ENCODE measurements at regions not wholly inside any gene's neighbourhood (a gene's known extent, or its start where the extent isn't known, plus 50 kb on each side); places are given as distances from the start of the nearest gene placed in this dataset.
A peak's percentile ranks its signal among the peaks of the same experiment; 100 is the strongest.

- intact Hi-C loops (cut with DNase I), result no loop called here
- Histone ChIP-seq H3K4me3 (no peak overlapping the region), H3K9me3 (no peaks in the 10 kb centered on the region), H3K27me3 (no peaks in the 10 kb centered on the region), H3K4me1 (no peaks in the 10 kb centered on the region), H3K36me3 (no peaks in the 10 kb centered on the region), H3K27ac (no peak overlapping the region)
- TF ChIP-seq, protein P1, sequence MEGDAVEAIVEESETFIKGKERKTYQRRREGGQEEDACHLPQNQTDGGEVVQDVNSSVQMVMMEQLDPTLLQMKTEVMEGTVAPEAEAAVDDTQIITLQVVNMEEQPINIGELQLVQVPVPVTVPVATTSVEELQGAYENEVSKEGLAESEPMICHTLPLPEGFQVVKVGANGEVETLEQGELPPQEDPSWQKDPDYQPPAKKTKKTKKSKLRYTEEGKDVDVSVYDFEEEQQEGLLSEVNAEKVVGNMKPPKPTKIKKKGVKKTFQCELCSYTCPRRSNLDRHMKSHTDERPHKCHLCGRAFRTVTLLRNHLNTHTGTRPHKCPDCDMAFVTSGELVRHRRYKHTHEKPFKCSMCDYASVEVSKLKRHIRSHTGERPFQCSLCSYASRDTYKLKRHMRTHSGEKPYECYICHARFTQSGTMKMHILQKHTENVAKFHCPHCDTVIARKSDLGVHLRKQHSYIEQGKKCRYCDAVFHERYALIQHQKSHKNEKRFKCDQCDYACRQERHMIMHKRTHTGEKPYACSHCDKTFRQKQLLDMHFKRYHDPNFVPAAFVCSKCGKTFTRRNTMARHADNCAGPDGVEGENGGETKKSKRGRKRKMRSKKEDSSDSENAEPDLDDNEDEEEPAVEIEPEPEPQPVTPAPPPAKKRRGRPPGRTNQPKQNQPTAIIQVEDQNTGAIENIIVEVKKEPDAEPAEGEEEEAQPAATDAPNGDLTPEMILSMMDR (IDR thresholded peaks at IDR 0.05), result no peak
- DNase-seq (no peak), ATAC-seq (no peak)
Measured at GRCh38 chr3:31449318-31449717, 83.4 kb upstream of the STT3B start.

GRCh38 chr3:31450345-31450744, 82.4 kb upstream of the STT3B start:
- intact Hi-C loops (cut with DNase I), result no loop called here
- Histone ChIP-seq H3K4me1 (no peaks in the 10 kb centered on the region), H3K9me3 (no peaks in the 10 kb centered on the region), H3K36me3 (no peaks in the 10 kb centered on the region), H3K27me3 (no peaks in the 10 kb centered on the region), H3K27ac (no peak overlapping the region), H3K4me3 (no peak overlapping the region)
- no peak for ATAC-seq
- TF ChIP-seq, protein P1 (IDR thresholded peaks at IDR 0.05), result no peak
- DNase-seq, result no peak

GRCh38 chr3:31452495-31453106, 80.1 kb upstream of the STT3B start:
- DNase-seq, result no peak

DNA sequence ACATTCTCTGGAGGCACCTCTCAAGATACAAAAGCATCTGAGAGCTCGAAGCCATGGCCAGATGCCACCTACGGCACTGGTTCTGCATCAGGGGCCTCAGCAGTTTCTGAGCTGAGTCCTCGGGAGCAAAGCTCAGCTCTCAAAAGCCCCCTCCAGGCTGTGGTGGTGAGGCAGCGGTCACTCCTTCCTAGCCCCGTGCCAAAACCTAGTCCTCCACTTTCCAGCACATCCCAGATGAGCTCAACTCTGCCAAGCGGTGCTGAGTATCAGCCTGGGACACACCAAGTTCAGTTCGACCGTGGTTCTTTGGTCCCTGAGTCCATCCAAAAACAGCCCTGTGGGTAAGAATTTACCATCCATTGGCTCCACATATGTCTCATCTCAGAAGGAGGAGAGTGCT, 79.3 kb upstream of the STT3B start:
- DNase-seq, result no peak
- Histone ChIP-seq H3K27ac (no peak overlapping the region), H3K36me3 (no peaks in the 10 kb centered on the region), H3K9me3 (no peaks in the 10 kb centered on the region), H3K4me3 (no peak overlapping the region), H3K27me3 (no peaks in the 10 kb centered on the region), H3K4me1 (no peaks in the 10 kb centered on the region)
- intact Hi-C loops (cut with DNase I), result no loop called here
- TF ChIP-seq, protein P1 (IDR thresholded peaks at IDR 0.05), result no peak
- no peak for ATAC-seq

More at GRCh38 chr3:31452495-31453106, 80.1 kb upstream of the STT3B start:
- no peaks in the 10 kb centered on the region for H3K4me1 ChIP-seq
- H3K27me3 ChIP-seq, result no peaks in the 10 kb centered on the region
- no peaks in the 10 kb centered on the region for H3K36me3 ChIP-seq
- intact Hi-C loops (cut with DNase I), result no loop called here
- no peak for ATAC-seq
- TF ChIP-seq, protein P1 (IDR thresholded peaks at IDR 0.05), result no peak
- no peak overlapping the region for H3K27ac ChIP-seq
- H3K9me3 ChIP-seq, result no peaks in the 10 kb centered on the region
- H3K4me3 ChIP-seq, result no peak overlapping the region

DNA sequence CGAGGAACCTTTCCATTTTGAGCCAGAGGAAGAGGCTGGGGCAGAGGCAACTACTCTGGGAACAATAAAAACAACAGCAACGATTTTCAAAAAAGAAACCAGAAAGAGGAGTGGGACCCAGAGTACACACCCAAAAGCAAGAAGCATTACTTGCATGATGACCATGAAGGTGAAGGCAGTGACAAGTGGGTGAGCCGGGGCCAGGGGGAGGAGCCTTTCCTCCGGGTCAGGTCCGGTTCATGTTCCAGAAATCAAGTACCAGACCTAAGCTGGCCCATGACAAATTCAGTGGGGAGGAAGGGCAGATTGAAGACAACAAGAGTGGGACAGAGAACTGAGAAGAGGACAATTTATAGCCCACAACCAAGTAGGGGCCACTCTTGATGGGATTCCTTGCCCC, 77.2 kb upstream of the STT3B start:
- Histone ChIP-seq H3K4me1 (no peaks in the 10 kb centered on the region), H3K36me3 (no peaks in the 10 kb centered on the region), H3K27ac (no peak overlapping the region), H3K4me3 (no peak overlapping the region), H3K9me3 (no peaks in the 10 kb centered on the region), H3K27me3 (no peaks in the 10 kb centered on the region)
- TF ChIP-seq, protein P1 (IDR thresholded peaks at IDR 0.05), result no peak
- ATAC-seq (no peak), DNase-seq (no peak)
- intact Hi-C loops (cut with DNase I), result no loop called here

DNA sequence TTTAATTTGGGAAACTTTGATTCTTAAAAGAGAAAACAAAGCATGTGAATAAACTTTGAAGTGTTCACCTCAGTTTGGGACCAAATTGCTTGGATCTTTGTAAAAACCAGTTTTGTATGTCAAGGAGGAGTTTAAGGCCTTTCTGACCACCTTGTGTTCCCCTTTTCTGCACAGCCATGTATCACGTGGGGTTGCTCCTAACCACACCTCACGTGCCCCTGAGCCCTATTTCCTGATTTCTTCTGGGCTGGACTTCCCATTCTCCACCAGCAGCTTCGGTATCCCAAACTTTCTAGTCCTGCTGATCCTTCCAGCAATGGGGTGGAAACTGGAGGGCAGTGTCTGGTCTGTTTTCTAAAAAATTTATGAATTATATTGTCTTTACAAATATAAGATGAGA, 76.4 kb upstream of the STT3B start:
- DNase-seq, result no peak
- no peaks in the 10 kb centered on the region for H3K27me3 ChIP-seq
- H3K4me3 ChIP-seq, result no peak overlapping the region
- peak; percentile 77 for ATAC-seq
- H3K4me1 ChIP-seq, result no peaks in the 10 kb centered on the region
- H3K9me3 ChIP-seq, result no peaks in the 10 kb centered on the region
- TF ChIP-seq, protein P1 (IDR thresholded peaks at IDR 0.05), result no peak
- intact Hi-C loops (cut with DNase I), result no loop called here
- no peak overlapping the region for H3K27ac ChIP-seq
- no peaks in the 10 kb centered on the region for H3K36me3 ChIP-seq
